K562 (cell line): ENCODE measurements at regions not wholly inside any gene's neighbourhood (a gene's known extent, or its start where the extent isn't known, plus 50 kb on each side); places are given as distances from the start of the nearest gene placed in this dataset.

Experiments
- CTCFL ChIP-seq: IDR thresholded peaks from 2 replicates; pipeline ENCODE4 v1.6.1; 2011; ENCODE audit warnings: borderline replicate concordance, low read depth, mild to moderate bottlenecking, moderate library complexity, low read length; ENCODE audit not compliant: insufficient read depth, poor library complexity, severe bottlenecking
- LCOR ChIP-seq: sonication (generic); formaldehyde crosslinking; IDR thresholded peaks from 2 replicates; pipeline ENCODE4 v1.8.0; 2022; ENCODE audit warnings: mild to moderate bottlenecking, missing genetic modification reagents
- MTF1 ChIP-seq: fragments of 250-450 bp; sonication (Bioruptor Pico); IDR thresholded peaks from 2 replicates; pipeline ENCODE4 v1.9.0; 2021; ENCODE audit warnings: moderate library complexity, mild to moderate bottlenecking, inconsistent platforms, borderline replicate concordance
- PTBP1 ChIP-seq: fragments of 200-400 bp; formaldehyde crosslinking; IDR thresholded peaks from 2 replicates; pipeline ENCODE4 v1.6.1; 2017; ENCODE audit warnings: low read depth, low read length
- ZC3H8 ChIP-seq: fragments of 450-650 bp; IDR thresholded peaks from 2 replicates; pipeline ENCODE4 v1.6.1; 2017
- ZNF644 ChIP-seq: fragments of 200-800 bp; sonication (Bioruptor generic); IDR thresholded peaks from 2 replicates; pipeline ENCODE4 v1.6.1; 2016; ENCODE audit warnings: low read depth, missing genetic modification characterization, missing compliant biosample characterization
- ZSCAN32 ChIP-seq: fragments of 450-650 bp; formaldehyde crosslinking; IDR thresholded peaks from 2 replicates; pipeline ENCODE4 v1.4.0; 2020; ENCODE audit warnings: mild to moderate bottlenecking, moderate library complexity
- TF ChIP-seq, protein P1 (sequence below): fragments of 450-650 bp; IDR thresholded peaks from 2 replicates; pipeline ENCODE4 v1.6.1; 2017; ENCODE audit warnings: antibody characterized with exemption, mild to moderate bottlenecking

GRCh38 chr17:71677439-71677838 lies 443.4 kb upstream of the SOX9 start (continued):
- TF ChIP-seq CTCFL, result no peak
- no peak for TF ChIP-seq ZSCAN32 (CRISPR knock-in tag)
- no peak for TF ChIP-seq MTF1 (CRISPR knock-in tag)
- no peak for TF ChIP-seq LCOR (CRISPR knock-in tag)
- TF ChIP-seq, protein P1, sequence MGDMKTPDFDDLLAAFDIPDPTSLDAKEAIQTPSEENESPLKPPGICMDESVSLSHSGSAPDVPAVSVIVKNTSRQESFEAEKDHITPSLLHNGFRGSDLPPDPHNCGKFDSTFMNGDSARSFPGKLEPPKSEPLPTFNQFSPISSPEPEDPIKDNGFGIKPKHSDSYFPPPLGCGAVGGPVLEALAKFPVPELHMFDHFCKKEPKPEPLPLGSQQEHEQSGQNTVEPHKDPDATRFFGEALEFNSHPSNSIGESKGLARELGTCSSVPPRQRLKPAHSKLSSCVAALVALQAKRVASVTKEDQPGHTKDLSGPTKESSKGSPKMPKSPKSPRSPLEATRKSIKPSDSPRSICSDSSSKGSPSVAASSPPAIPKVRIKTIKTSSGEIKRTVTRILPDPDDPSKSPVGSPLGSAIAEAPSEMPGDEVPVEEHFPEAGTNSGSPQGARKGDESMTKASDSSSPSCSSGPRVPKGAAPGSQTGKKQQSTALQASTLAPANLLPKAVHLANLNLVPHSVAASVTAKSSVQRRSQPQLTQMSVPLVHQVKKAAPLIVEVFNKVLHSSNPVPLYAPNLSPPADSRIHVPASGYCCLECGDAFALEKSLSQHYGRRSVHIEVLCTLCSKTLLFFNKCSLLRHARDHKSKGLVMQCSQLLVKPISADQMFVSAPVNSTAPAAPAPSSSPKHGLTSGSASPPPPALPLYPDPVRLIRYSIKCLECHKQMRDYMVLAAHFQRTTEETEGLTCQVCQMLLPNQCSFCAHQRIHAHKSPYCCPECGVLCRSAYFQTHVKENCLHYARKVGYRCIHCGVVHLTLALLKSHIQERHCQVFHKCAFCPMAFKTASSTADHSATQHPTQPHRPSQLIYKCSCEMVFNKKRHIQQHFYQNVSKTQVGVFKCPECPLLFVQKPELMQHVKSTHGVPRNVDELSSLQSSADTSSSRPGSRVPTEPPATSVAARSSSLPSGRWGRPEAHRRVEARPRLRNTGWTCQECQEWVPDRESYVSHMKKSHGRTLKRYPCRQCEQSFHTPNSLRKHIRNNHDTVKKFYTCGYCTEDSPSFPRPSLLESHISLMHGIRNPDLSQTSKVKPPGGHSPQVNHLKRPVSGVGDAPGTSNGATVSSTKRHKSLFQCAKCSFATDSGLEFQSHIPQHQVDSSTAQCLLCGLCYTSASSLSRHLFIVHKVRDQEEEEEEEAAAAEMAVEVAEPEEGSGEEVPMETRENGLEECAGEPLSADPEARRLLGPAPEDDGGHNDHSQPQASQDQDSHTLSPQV, result no peak
- TF ChIP-seq ZC3H8, result no peak
- no peak for TF ChIP-seq ZNF644
- no peak for TF ChIP-seq PTBP1
